VCaP (cell line): ENCODE measurements at regions not wholly inside any gene's neighbourhood (a gene's known extent, or its start where the extent isn't known, plus 50 kb on each side); places are given as distances from the start of the nearest gene placed in this dataset.
"Not testable (repeated sequence)": the region's sequence is repeated elsewhere in the genome, so short reads cannot be mapped to it uniquely, and the experiment has no call there.

ENCODE experiments used
- H3K27ac ChIP-seq: fragments of 450-650 bp; 2 replicates; pipeline ENCODE4 v1.5.1; 2017
- CTCF ChIP-seq: fragments of 450-650 bp; conservative IDR thresholded peaks from 2 replicates; pipeline ENCODE4 v1.5.1; 2017; ENCODE audit warnings: mild to moderate bottlenecking, moderate library complexity

GRCh38 chr12:29893002-29893401 is 109.3 kb upstream of the TMTC1 start:
- TF ChIP-seq CTCF = no peak

GRCh38 chr12:29891792-29892191 is 108.0 kb upstream of the TMTC1 start:
- no peak for TF ChIP-seq CTCF

More at GRCh38 chr12:29893002-29893401, 109.3 kb upstream of the TMTC1 start:
- no peak overlapping the region for H3K27ac ChIP-seq

GRCh38 chr12:29889737-29890136 is 106.0 kb upstream of the TMTC1 start:
- H3K27ac ChIP-seq = no peak overlapping the region
- peak; percentile 71 for TF ChIP-seq CTCF

More at GRCh38 chr12:29891792-29892191, 108.0 kb upstream of the TMTC1 start:
- no peak overlapping the region for H3K27ac ChIP-seq

GRCh38 chr12:29888777-29889176 is 105.0 kb upstream of the TMTC1 start:
- no peak for TF ChIP-seq CTCF
- no peak overlapping the region for H3K27ac ChIP-seq

- H3K27ac ChIP-seq = not testable (repeated sequence)
These were observed 101.2 kb upstream of the TMTC1 start for GRCh38 chr12:29884957-29885356.

- no peak overlapping the region for H3K27ac ChIP-seq
- TF ChIP-seq CTCF = no peak
These were observed 100.3 kb upstream of the TMTC1 start for GRCh38 chr12:29883941-29884554.

- H3K27ac ChIP-seq = no peak overlapping the region
- TF ChIP-seq CTCF = no peak
These were observed 99.8 kb upstream of the TMTC1 start for GRCh38 chr12:29883525-29883924.

- no peak overlapping the region for H3K27ac ChIP-seq
- no peak for TF ChIP-seq CTCF
These were observed 99.1 kb upstream of the TMTC1 start for GRCh38 chr12:29882846-29883245.
